HEK293T (cell line): ENCODE measurements at regions not wholly inside any gene's neighbourhood (a gene's known extent, or its start where the extent isn't known, plus 50 kb on each side); places are given as distances from the start of the nearest gene placed in this dataset.

Source experiments
- CTCF ChIA-PET: fragments of 350-600 bp; formaldehyde crosslinking; extraction: SDS; loops from one replicate; lab custom pipeline; 2021; ENCODE audit warnings: antibody characterized with exemption, inconsistent platforms; lab: Yijun Ruan, JAX
- POLR2A ChIA-PET: fragments of 350-600 bp; formaldehyde crosslinking; extraction: SDS; loops from one replicate; lab custom pipeline; 2020; ENCODE audit warnings: antibody characterized with exemption, inconsistent platforms; lab: Yijun Ruan, JAX
- DNase-seq: peaks from one replicate; pipeline ENCODE4 v3.0.0; 2012; ENCODE audit warnings: mixed read lengths; ENCODE audit errors: extremely low spot score
- ARNT ChIP-seq: fragments of 450-650 bp; IDR thresholded peaks from 2 replicates; pipeline ENCODE4 v1.6.1; 2017; ENCODE audit warnings: mild to moderate bottlenecking
- BHLHE40 ChIP-seq: fragments of 450-650 bp; IDR thresholded peaks from 2 replicates; pipeline ENCODE4 v1.6.1; 2016; ENCODE audit warnings: mild to moderate bottlenecking, moderate library complexity, borderline replicate concordance
- CTBP1 ChIP-seq: fragments of 450-650 bp; IDR thresholded peaks from 2 replicates; pipeline ENCODE4 v1.6.1; 2016; ENCODE audit warnings: borderline replicate concordance
- ELF4 ChIP-seq: fragments of 450-650 bp; IDR thresholded peaks from 2 replicates; pipeline ENCODE4 v1.6.1; 2017; ENCODE audit warnings: antibody characterized with exemption
- FOXA1 ChIP-seq: fragments of 450-650 bp; IDR thresholded peaks from 2 replicates; pipeline ENCODE4 v1.6.1; 2016; ENCODE audit warnings: mild to moderate bottlenecking
- FOXK2 ChIP-seq: fragments of 450-650 bp; IDR thresholded peaks from 2 replicates; pipeline ENCODE4 v1.6.1; 2016; ENCODE audit warnings: mild to moderate bottlenecking
- FOXM1 ChIP-seq: fragments of 450-650 bp; IDR thresholded peaks from 2 replicates; pipeline ENCODE4 v1.6.1; 2017; ENCODE audit warnings: mild to moderate bottlenecking, borderline replicate concordance
- HDGF ChIP-seq: fragments of 450-650 bp; IDR thresholded peaks from 2 replicates; pipeline ENCODE4 v1.6.1; 2017; ENCODE audit warnings: antibody characterized with exemption, borderline replicate concordance
- L3MBTL2 ChIP-seq: fragments of 450-650 bp; conservative IDR thresholded peaks from 2 replicates; pipeline ENCODE4 v1.6.1; 2016; ENCODE audit warnings: mild to moderate bottlenecking
- LEF1 ChIP-seq: fragments of 450-650 bp; IDR thresholded peaks from 2 replicates; pipeline ENCODE4 v1.6.1; 2017; ENCODE audit warnings: mild to moderate bottlenecking, borderline replicate concordance
- NFRKB ChIP-seq: fragments of 450-650 bp; IDR thresholded peaks from 2 replicates; pipeline ENCODE4 v1.6.1; 2016; ENCODE audit warnings: mild to moderate bottlenecking, moderate library complexity
- SP1 ChIP-seq: fragments of 450-650 bp; IDR thresholded peaks from 2 replicates; pipeline ENCODE4 v1.6.1; 2017
- SUZ12 ChIP-seq: fragments of 450-650 bp; IDR thresholded peaks from 2 replicates; pipeline ENCODE4 v1.6.1; 2016; ENCODE audit warnings: mild to moderate bottlenecking
- TARDBP ChIP-seq: fragments of 450-650 bp; IDR thresholded peaks from 2 replicates; pipeline ENCODE4 v1.6.1; 2016
- ZNF384 ChIP-seq: fragments of 450-650 bp; IDR thresholded peaks from 2 replicates; pipeline ENCODE4 v1.6.1; 2016
- TF ChIP-seq, protein P1 (sequence below): fragments of 450-650 bp; IDR thresholded peaks from 2 replicates; pipeline ENCODE4 v1.6.1; 2016

- POLR2A ChIA-PET: interaction anchor here (0.7 kb wide), 1 partner anchor 128 kb away, joined by 3 read pairs; the partner anchor contains the start of gene SETD4
- no peak for TF ChIP-seq NFRKB
- no peak for TF ChIP-seq FOXK2
- TF ChIP-seq BHLHE40: no peak
- TF ChIP-seq ZNF384: no peak
- no peak for TF ChIP-seq CTBP1
- TF ChIP-seq SUZ12: no peak
- no peak for TF ChIP-seq FOXM1
- TF ChIP-seq ARNT: no peak
- no peak for DNase-seq
- CTCF ChIA-PET: interaction anchor here (0.8 to 0.9 kb wide), 2 partner anchors 8 to 18 kb away, joined by 3 to 4 read pairs; no protein-coding TSS in a partner anchor
These were observed 128.0 kb downstream of the SETD4 start for GRCh38 chr21:35932232-35932911.

- no peak for DNase-seq
- POLR2A ChIA-PET: no interaction called here
- CTCF ChIA-PET: no interaction called here
- TF ChIP-seq ZNF384 (no peak), NFRKB (no peak), FOXA1 (no peak), ARNT (no peak), FOXM1 (no peak), HDGF (no peak), L3MBTL2 (no peak), LEF1 (no peak), FOXK2 (no peak), BHLHE40 (no peak), SUZ12 (no peak), CTBP1 (no peak), TARDBP (no peak), ELF4 (no peak), SP1 (no peak)
- TF ChIP-seq, protein P1, sequence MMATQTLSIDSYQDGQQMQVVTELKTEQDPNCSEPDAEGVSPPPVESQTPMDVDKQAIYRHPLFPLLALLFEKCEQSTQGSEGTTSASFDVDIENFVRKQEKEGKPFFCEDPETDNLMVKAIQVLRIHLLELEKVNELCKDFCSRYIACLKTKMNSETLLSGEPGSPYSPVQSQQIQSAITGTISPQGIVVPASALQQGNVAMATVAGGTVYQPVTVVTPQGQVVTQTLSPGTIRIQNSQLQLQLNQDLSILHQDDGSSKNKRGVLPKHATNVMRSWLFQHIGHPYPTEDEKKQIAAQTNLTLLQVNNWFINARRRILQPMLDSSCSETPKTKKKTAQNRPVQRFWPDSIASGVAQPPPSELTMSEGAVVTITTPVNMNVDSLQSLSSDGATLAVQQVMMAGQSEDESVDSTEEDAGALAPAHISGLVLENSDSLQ: no peak
These were observed 130.4 kb downstream of the SETD4 start for GRCh38 chr21:35929901-35930300.

DNA sequence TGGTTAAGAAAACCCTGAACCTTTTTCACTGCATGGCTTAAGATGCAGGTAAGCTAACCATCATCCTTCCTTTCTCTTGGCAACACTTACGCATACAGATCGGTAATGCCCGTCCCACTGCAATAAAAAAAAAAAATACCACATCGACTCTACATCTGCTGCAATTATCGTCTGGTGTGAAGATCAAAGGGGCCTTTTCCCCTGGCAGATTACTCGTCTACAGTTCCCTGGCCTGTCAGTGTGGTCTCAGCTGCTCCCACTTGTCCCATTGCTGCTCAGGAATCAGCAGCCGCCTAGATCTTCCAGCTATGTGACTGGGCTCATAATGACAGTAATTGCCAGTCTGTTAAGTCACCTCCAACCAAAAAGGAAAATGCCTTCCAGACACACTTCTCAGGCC lies 133.1 kb downstream of the SETD4 start:
- CTCF ChIA-PET: no interaction called here
- POLR2A ChIA-PET: no interaction called here

GRCh38 chr21:35926003-35926740 lies 134.2 kb downstream of the SETD4 start:
- CTCF ChIA-PET: interaction anchor here (0.6 kb wide), 1 partner anchor 41 kb away, joined by 5 read pairs; no protein-coding TSS in a partner anchor
- no peak for TF ChIP-seq FOXK2
- DNase-seq: no peak
- POLR2A ChIA-PET: no interaction called here

More for the DNA sequence above, 133.1 kb downstream of the SETD4 start:
- DNase-seq: no peak
- TF ChIP-seq NFRKB (no peak), BHLHE40 (no peak), FOXK2 (no peak), LEF1 (no peak), HDGF (no peak), CTBP1 (no peak), SP1 (no peak), ARNT (no peak), TARDBP (no peak), ZNF384 (no peak), FOXA1 (no peak), ELF4 (no peak), L3MBTL2 (no peak), SUZ12 (no peak)

- no peak for TF ChIP-seq HDGF
- no peak for TF ChIP-seq SP1
- TF ChIP-seq, protein P1: peak; percentile 45; the same call in 1 of the 2 replicates
- no peak for DNase-seq
- POLR2A ChIA-PET: no interaction called here
- CTCF ChIA-PET: interaction anchor here (0.6 kb wide), 1 partner anchor 41 kb away, joined by 5 read pairs; no protein-coding TSS in a partner anchor
These were observed 134.8 kb downstream of the SETD4 start for GRCh38 chr21:35925497-35925896.

DNA sequence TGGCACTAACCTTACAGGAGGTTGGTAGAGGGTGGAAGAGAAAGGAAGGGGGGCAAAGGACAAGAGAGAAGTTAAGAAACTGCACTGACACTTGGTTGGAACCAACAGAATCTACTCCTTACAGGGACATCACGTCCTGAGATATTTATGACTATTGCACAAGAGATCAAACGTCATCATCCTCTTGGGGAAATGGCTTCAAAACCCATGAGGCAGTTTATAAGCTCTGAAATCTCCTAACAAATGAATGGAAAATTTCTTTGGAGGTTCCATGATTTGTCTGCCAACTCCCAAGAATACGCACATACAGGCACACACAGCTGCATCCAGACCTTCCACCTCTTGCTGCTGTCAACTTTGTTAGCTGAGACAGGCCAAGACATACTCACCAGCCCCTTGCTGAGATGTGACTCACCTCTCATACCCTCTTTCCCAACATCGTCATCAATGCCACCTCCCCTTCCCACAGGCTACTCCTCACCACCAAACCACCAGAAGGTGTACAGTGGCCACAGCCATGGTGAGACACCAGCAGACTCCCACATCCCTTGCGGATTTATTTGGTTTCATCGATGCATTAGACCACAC lies 135.5 kb downstream of the SETD4 start:
- no peak for DNase-seq
- ChIA-PET POLR2A (no interaction called here), CTCF (no interaction called here)
- TF ChIP-seq ARNT (no peak), L3MBTL2 (no peak), ZNF384 (no peak), ELF4 (no peak), TARDBP (no peak), FOXM1 (no peak), LEF1 (no peak), CTBP1 (no peak), FOXK2 (no peak)
